K562 (cell line): ENCODE measurements at regions not wholly inside any gene's neighbourhood (a gene's known extent, or its start where the extent isn't known, plus 50 kb on each side); places are given as distances from the start of the nearest gene placed in this dataset.

ENCODE experiments used
- ATAC-seq: fragments of 200-7000 bp; cut with Tn5 transposase; 3 replicates; pipeline ENCODE4 v1.9.1; 2020; ENCODE audit warnings: moderate library complexity
- BruUV-seq: library from RNA; stranded (reverse); fragments of 400-500 nt; replicated peaks from 2 replicates; lab custom pipeline; 2021; lab: Mats Ljungman, UMichigan
- CTCF ChIA-PET: fragments of 300-600 bp; formaldehyde crosslinking; extraction: SDS; loops from one replicate; lab custom pipeline; 2021; ENCODE audit warnings: low intra/inter-chr PET ratio; lab: Yijun Ruan, JAX
- POLR2A ChIA-PET: fragments of 300-600, 350-650 bp; sonication (Branson Sonifier 250); formaldehyde crosslinking; extraction: SDS; loops from one replicate; lab custom pipeline; 2021; ENCODE audit warnings: antibody characterized with exemption, inconsistent platforms; lab: Yijun Ruan, JAX
- DNase-seq, 4 experiments: peaks; one replicate each; pipeline versions ENCODE4 v3.0.0 to v3.0.0-alpha.2; 2011 to 2018; ENCODE audit warnings: low spot score in 3 of 4, mixed read lengths in 3 of 4; ENCODE audit errors: extremely low read depth in 1 of 4
- FAIRE-seq: peaks from 2 replicates; lab custom pipeline; 2011; peaks lifted over from hg19 to GRCh38; lab: Jason Lieb, UNC
- H2AFZ ChIP-seq: 2 replicates; pipeline ENCODE4 v1.6.0; 2011; ENCODE audit warnings: low read depth, low read length, control low read depth, inconsistent platforms
- H3K27ac ChIP-seq: fragments of 200-600 bp; 3 replicates; pipeline ENCODE4 v1.8.0; 2011; ENCODE audit warnings: low read depth, mild to moderate bottlenecking, control low read depth, inconsistent platforms, low read length, moderate library complexity, mixed read lengths; ENCODE audit errors: extremely low read depth
- H3K27me3 ChIP-seq, 2 experiments: fragments of 300-600 bp in 1 of 2; 2 replicates in 1 of 2; 3 replicates in 1 of 2; pipeline versions ENCODE4 v1.6.0 to v1.8.0; 2011; ENCODE audit warnings: inconsistent platforms in 2 of 2, low read length in 2 of 2, mild to moderate bottlenecking in 1 of 2, mixed read lengths in 1 of 2, moderate library complexity in 1 of 2; ENCODE audit not compliant: control insufficient read depth in 2 of 2, insufficient read depth in 2 of 2
- H3K36me3 ChIP-seq: fragments of 300-600 bp; 3 replicates; pipeline ENCODE4 v1.8.0; 2011; ENCODE audit warnings: mild to moderate bottlenecking, low read length, inconsistent platforms; ENCODE audit not compliant: control insufficient read depth, insufficient read depth
- H3K4me1 ChIP-seq, 2 experiments: fragments of 200-600 bp in 1 of 2; replicated peaks in 1 of 2; 2 replicates in 1 of 2; 3 replicates in 1 of 2; pipeline versions ENCODE4 v1.5.1 to v1.8.0; 2011; ENCODE audit warnings: inconsistent platforms in 2 of 2, low read length in 2 of 2, mild to moderate bottlenecking in 1 of 2, mixed read lengths in 1 of 2, moderate library complexity in 1 of 2; ENCODE audit not compliant: control insufficient read depth in 2 of 2, insufficient read depth in 2 of 2
- H3K4me2 ChIP-seq: 2 replicates; pipeline ENCODE4 v1.6.1; 2011; ENCODE audit warnings: low read length, control low read depth, inconsistent platforms, mixed read lengths; ENCODE audit not compliant: insufficient read depth
- H3K4me3 ChIP-seq: fragments of 200-600 bp; sonication (generic), shearing (Covaris generic); 2 replicates; pipeline ENCODE4 v1.5.1; 2016; ENCODE audit warnings: control low read depth, inconsistent platforms
- H3K79me2 ChIP-seq: fragments of 200-600 bp; 3 replicates; pipeline ENCODE4 v1.8.0; 2011; ENCODE audit warnings: low read length, inconsistent platforms; ENCODE audit not compliant: control insufficient read depth, insufficient read depth
- H3K9ac ChIP-seq, 2 experiments: 2 replicates each; pipeline versions ENCODE4 v1.6.0 to v1.6.1; 2011; ENCODE audit warnings: low read depth in 2 of 2, low read length in 2 of 2, control low read depth in 1 of 2, inconsistent platforms in 1 of 2, mild to moderate bottlenecking in 1 of 2, mixed read lengths in 1 of 2; ENCODE audit not compliant: insufficient read depth in 1 of 2
- H3K9me1 ChIP-seq: one replicate; pipeline ENCODE4 v1.6.0; 2011; ENCODE audit warnings: inconsistent platforms, mild to moderate bottlenecking, low read length, moderate library complexity; ENCODE audit not compliant: control insufficient read depth, insufficient read depth
- H3K9me3 ChIP-seq: replicated peaks from 2 replicates; pipeline ENCODE4 v1.5.1; 2011; ENCODE audit warnings: low read depth, low read length, inconsistent platforms; ENCODE audit not compliant: control insufficient read depth, insufficient read depth
- H4K20me1 ChIP-seq: replicated peaks from 2 replicates; pipeline ENCODE4 v1.6.1; 2011; ENCODE audit warnings: low read length, inconsistent platforms, mixed read lengths; ENCODE audit not compliant: control insufficient read depth, insufficient read depth
- CHD2 ChIP-seq: IDR thresholded peaks from 2 replicates; pipeline ENCODE4 v1.6.1; 2011; ENCODE audit warnings: low read depth, low read length
- HINFP ChIP-seq: fragments of 450-650 bp; conservative IDR thresholded peaks from 2 replicates; pipeline ENCODE4 v1.6.1; 2016; ENCODE audit warnings: missing genetic modification characterization, low read depth, mild to moderate bottlenecking, control low read depth, missing compliant biosample characterization
- HNRNPH1 ChIP-seq: fragments of 200-400 bp; formaldehyde crosslinking; optimal IDR thresholded peaks from 2 replicates; pipeline ENCODE3; 2017; ENCODE audit warnings: low read depth, mild to moderate bottlenecking, low read length, moderate library complexity
- L3MBTL2 ChIP-seq: fragments of 450-650 bp; IDR thresholded peaks from 2 replicates; pipeline ENCODE4 v1.6.1; 2016; ENCODE audit warnings: mild to moderate bottlenecking, moderate library complexity
- MCM3 ChIP-seq: fragments of 450-650 bp; IDR thresholded peaks from 2 replicates; pipeline ENCODE4 v1.6.1; 2016
- MCM5 ChIP-seq: fragments of 450-650 bp; IDR thresholded peaks from 2 replicates; pipeline ENCODE4 v1.6.1; 2016; ENCODE audit warnings: low read depth
- POLR2AphosphoS5 ChIP-seq: IDR thresholded peaks from 2 replicates; pipeline ENCODE4 v1.6.1; 2011; ENCODE audit warnings: mild to moderate bottlenecking, low read depth, low read length, moderate library complexity; ENCODE audit not compliant: control insufficient read depth, insufficient read depth
- RBM25 ChIP-seq: fragments of 200-400 bp; formaldehyde crosslinking; IDR thresholded peaks from 2 replicates; pipeline ENCODE4 v1.6.1; 2018; ENCODE audit warnings: low read length, low read depth, moderate library complexity; ENCODE audit not compliant: severe bottlenecking
- RFX5 ChIP-seq: IDR thresholded peaks from 2 replicates; pipeline ENCODE4 v1.6.1; 2011; ENCODE audit warnings: low read depth, mild to moderate bottlenecking, improper control_type of control experiment, low read length
- SAFB ChIP-seq: fragments of 200-400 bp; formaldehyde crosslinking; IDR thresholded peaks from 2 replicates; pipeline ENCODE4 v1.6.1; 2017; ENCODE audit warnings: low read depth, low read length, borderline replicate concordance
- ZBTB33 ChIP-seq: sonication (generic); formaldehyde crosslinking; IDR thresholded peaks from 2 replicates; pipeline ENCODE4 v1.8.1; 2023; ENCODE audit warnings: mild to moderate bottlenecking, missing genetic modification reagents
- WGBS: fragments of 100-300 bp; shearing (Covaris generic); methylation state at CpG from one replicate; pipeline ENCODE4 v1.1.6; 2016; ENCODE audit warnings: low coverage, mixed read lengths; ENCODE audit not compliant: insufficient coverage; ENCODE audit errors: missing lambda C conversion rate; 5-methylcytosine and 5-hydroxymethylcytosine counted together
- in situ Hi-C: fragments of 300-500 bp; cut with MboI; formaldehyde crosslinking; loops from 4 replicates; pipeline ENCODE4 v1.15.0; 2018; ENCODE audit warnings: inconsistent platforms, mixed read lengths
- intact Hi-C: fragments of 100-400 bp; cut with micrococcal nuclease; formaldehyde crosslinking; loops from 2 replicates; pipeline ENCODE4 v1.14.2; 2022
- TF ChIP-seq, protein P1 (sequence below): fragments of 450-650 bp; formaldehyde crosslinking; IDR thresholded peaks from 2 replicates; pipeline ENCODE4 v1.4.0; 2020; ENCODE audit warnings: mild to moderate bottlenecking, moderate library complexity

DNA sequence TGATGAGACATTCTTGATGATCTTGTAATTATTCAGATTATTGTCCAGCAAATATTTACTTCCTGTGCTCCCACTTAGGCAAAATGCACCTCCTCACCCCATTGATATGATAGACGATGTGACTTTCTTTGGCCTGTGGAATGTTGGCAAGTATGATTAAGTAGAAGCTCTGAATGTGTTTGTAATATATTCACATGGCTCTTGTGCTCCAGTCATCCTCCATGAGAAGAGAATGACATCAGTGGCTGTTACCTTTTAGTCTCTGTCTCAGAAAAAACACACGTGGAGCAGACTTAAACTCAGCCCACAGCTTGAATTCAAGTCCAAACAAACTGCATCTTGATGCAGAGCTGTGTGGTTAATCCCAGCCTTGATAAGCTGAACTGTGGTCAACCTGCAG lies 984.3 kb upstream of the FBXO33 start:
- no peaks in the 10 kb centered on the region for H3K79me2 ChIP-seq
- intact Hi-C loops, result no loop called here
- BruUV-seq, result no TSS peak
- TF ChIP-seq CHD2 (no peak), RBM25 (no peak)
- TF ChIP-seq, protein P1, sequence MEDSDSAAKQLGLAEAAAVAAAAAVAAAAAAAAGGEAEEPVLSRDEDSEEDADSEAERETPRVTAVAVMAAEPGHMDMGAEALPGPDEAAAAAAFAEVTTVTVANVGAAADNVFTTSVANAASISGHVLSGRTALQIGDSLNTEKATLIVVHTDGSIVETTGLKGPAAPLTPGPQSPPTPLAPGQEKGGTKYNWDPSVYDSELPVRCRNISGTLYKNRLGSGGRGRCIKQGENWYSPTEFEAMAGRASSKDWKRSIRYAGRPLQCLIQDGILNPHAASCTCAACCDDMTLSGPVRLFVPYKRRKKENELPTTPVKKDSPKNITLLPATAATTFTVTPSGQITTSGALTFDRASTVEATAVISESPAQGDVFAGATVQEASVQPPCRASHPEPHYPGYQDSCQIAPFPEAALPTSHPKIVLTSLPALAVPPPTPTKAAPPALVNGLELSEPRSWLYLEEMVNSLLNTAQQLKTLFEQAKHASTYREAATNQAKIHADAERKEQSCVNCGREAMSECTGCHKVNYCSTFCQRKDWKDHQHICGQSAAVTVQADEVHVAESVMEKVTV (CRISPR knock-in tag), result no peak
- CTCF ChIA-PET, result no interaction called here
- no peak for ATAC-seq
- no peak overlapping the region for H3K27ac ChIP-seq
- no peaks in the 10 kb centered on the region for H3K36me3 ChIP-seq
- no peaks in the 10 kb centered on the region for H3K27me3 ChIP-seq
- no peak overlapping the region for H3K4me3 ChIP-seq
- H3K9me3 ChIP-seq, result no peaks in the 10 kb centered on the region
- in situ Hi-C loops, result no loop called here
- no peak for DNase-seq
- POLR2A ChIA-PET, result no interaction called here
- no peak overlapping the region for H3K9ac ChIP-seq
- H4K20me1 ChIP-seq, result no peaks in the 10 kb centered on the region
- no peaks in the 10 kb centered on the region for H3K4me1 ChIP-seq
- 8% methylated on average over 2 of the region's 2 CpGs for WGBS
- H2AFZ ChIP-seq, result no peak overlapping the region
- no peak for FAIRE-seq
- H3K4me2 ChIP-seq, result no peak overlapping the region
- no peaks in the 10 kb centered on the region for H3K9me1 ChIP-seq

- no peaks in the 10 kb centered on the region for H3K79me2 ChIP-seq
- H2AFZ ChIP-seq, result no peak overlapping the region
- ChIA-PET POLR2A (no interaction called here), CTCF (no interaction called here)
- FAIRE-seq (no peak), ATAC-seq (no peak), DNase-seq (no peak)
- H3K9me1 ChIP-seq, result no peaks in the 10 kb centered on the region
- no peaks in the 10 kb centered on the region for H3K4me1 ChIP-seq
- no peak overlapping the region for H3K27ac ChIP-seq
- no peaks in the 10 kb centered on the region for H3K27me3 ChIP-seq
- in situ Hi-C loops (no loop called here), intact Hi-C loops (no loop called here)
- WGBS, result 0% methylated on average over 2 of the region's 2 CpGs
- H3K4me2 ChIP-seq, result no peak overlapping the region
- no peaks in the 10 kb centered on the region for H4K20me1 ChIP-seq
- no peaks in the 10 kb centered on the region for H3K36me3 ChIP-seq
- no peaks in the 10 kb centered on the region for H3K9me3 ChIP-seq
- no peak overlapping the region for H3K9ac ChIP-seq
- no peak for TF ChIP-seq HNRNPH1
- TF ChIP-seq SAFB, result no peak
- TF ChIP-seq HINFP (tag), result no peak
- TF ChIP-seq MCM5, result no peak
- no peak for TF ChIP-seq RFX5
- TF ChIP-seq MCM3, result no peak
- no peak for TF ChIP-seq L3MBTL2
- no peak for TF ChIP-seq RBM25
- no peak for TF ChIP-seq ZBTB33
- no peak for TF ChIP-seq POLR2AphosphoS5
- TF ChIP-seq, all 486 proteins: peak for 0
- no peak overlapping the region for H3K4me3 ChIP-seq
- no TSS peak for BruUV-seq
Measured at GRCh38 chr14:40414386-40414785, 982.2 kb upstream of the FBXO33 start.
